Hematopoietic multipotent progenitor cell treated with erythropoietin and hydrocortisone succinate and interleukin-3 and kit ligand, for 17 days (in vitro differentiated cells): ENCODE measurements at regions not wholly inside any gene's neighbourhood (a gene's known extent, or its start where the extent isn't known, plus 50 kb on each side); places are given as distances from the start of the nearest gene placed in this dataset.

Experiments
- DNase-seq: peaks from one replicate; pipeline ENCODE4 v3.0.0-alpha.2; 2015; ENCODE audit warnings: low spot score

DNA sequence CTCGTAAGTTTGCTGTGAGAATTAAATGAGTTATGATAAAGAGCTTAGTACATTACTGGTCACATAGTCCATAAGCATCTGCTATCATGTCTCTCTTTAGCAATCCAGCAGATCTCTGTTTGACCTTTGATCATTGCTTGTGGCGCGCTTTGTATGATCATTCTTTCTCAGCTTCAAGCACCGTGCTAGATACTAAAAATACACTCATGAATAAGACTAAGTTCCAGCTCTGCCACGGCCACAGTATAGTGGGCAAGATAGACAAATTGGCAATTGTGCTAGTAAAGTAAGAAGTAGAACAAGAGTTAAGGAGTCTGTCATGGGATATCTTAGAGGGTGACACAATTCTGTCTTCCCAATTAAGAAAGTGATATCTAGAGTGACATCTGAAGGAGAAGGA, 75.2 kb upstream of the ADGRF1 start:
- no peak for DNase-seq

DNA sequence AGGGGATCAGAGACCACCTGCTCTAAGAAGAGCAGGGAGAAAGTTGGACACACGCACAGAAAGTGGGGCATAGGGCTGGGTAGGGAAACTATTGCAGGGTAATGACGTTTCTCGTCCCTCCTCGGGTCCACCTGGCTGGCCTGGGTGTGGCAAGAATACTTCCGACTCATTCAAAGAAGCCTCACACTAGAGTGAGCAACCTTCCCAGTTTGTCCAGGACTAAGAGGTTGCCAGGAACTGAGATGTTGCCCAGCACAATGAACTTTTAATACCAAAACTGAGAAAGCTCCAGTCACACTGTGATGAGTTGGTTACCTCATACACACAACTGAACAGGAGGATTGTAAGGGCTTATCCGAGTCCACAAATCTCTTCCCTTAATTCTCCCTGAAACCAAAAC, 74.5 kb upstream of the ADGRF1 start:
- no peak for DNase-seq

DNA sequence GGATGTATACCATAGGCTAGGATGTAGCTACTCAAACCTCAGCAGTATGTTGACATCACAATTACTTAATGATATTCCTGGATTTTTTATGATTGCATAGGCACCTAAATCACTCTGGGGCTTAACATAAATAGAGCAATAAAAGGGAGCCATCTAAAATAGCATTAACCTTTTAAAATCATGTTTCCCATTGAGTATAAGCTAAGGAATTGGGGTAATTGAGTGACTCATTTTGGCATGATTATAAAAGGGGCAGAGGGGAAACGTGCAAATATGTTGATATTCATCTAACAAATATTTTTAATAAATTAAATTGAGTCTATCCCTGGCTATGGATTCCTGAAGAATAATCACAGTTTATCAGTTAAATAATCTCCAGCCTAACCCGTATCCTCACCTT, 74.0 kb upstream of the ADGRF1 start:
- DNase-seq, result no peak

DNA sequence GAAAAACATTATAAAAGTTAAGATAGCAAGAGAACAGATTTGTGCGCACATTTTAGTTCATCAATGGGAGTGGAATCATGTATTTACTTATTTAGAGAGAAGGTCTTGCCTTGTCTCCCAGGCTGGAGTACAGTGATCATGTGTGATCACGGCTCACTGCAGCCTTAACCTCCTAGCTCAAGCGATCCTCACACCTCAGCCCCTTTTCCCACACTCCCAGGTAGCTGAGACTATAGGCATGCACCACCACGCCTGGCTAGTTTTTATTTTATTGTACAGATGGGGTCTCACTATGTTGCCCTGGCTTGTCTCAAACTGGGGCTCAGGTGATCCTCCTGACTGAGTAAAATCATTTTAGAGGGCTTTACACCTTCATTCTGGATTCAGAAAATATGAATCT, 72.3 kb upstream of the ADGRF1 start:
- DNase-seq, result no peak

DNA sequence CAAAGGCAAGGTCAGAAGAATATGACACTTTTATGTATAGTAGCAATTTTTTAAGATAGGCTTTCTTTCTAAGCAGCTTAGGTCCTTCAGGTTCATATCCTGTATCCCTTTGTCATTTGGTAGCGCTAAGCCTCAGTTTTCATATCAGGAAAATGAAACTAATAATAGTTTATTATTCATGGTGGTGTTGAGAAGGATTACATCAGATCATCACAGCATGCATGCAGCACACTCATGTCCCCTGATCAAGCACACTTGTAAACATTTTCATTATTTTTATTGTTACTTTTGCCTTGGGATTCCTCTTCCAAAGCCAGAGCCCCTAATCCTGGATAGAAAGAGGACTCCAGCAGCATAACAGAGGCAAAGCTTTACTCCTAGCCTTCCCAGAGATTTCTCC, 70.2 kb upstream of the ADGRF1 start:
- DNase-seq, result no peak

DNA sequence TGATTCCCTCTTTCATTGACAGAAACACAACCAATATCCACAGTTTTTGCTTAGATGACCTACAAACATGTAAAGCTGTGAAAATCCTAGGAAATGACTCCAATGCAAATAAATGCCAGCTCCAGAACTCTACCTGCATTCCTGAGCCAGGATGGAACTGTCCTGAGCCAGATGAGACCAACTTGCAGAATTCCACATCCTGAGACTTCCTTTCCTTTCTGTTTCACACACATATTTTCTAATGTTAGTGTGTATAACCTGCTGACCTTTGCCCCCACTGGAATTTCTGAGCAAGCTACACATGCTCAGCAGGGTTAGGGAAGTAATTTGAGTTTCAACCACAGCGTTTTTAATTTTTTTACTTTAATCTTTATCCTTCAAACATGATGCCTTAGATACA, 69.6 kb upstream of the ADGRF1 start:
- DNase-seq, result no peak

DNA sequence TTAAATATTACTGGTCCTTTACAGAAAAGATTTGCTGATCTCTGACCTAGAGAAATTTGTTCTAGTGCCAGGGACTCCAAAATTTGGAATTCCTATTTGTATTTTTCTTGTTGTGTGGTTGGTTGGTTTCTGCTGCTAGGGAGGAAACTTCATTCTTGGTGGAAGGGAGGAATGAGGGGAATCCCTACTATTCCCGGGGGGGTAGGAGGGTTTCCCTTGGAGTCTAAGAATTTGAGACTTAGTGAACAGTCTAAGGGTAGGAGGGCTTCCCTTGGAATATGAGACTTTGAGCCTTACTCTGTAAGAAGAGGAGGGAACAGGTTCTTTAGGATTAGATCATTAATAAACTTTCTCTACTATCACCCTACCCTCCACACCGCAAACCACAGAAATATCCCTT, 67.1 kb upstream of the ADGRF1 start:
- no peak for DNase-seq

DNA sequence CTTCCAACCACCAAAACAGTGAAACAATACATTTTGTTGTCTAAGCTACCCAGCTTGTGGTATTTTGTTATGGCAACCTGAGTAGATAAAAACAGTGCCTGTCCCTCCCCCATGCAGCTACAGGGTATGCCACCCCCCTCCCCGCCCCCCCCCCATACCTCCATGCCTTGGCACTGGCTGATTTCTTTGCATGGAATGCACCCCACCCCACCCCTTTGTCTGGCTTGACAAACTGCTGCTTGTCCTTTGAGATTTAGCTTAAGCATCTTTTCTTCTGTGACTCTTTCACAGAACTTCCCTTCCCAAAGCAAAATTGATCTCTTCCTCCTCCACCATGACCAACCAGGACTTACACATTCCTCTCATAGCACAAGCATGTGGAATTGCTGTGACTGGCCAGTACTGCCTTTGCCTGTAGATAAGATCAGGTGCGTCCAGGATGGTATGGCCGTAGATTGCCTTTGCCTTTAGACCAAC, 64.6 kb upstream of the ADGRF1 start:
- no peak for DNase-seq

DNA sequence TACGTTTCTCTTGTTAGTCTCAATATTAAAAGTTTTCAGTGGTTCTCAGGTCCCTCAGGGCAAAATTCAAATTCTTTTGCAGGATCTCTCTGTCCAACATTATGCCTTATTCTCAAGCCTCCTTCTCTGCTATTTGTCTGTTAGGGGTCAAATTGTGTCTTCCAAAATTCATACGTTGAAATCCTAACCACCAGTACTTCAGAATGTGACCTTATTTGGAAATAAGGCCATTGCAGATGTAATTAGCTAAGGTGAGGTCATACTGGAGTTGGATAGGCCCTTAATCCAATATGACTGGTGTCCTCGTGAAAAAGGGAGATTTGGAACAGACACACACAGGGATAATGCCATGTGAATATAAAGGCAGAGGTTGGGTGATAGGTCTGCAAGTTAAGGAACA, 64.1 kb upstream of the ADGRF1 start:
- DNase-seq, result no peak

DNA sequence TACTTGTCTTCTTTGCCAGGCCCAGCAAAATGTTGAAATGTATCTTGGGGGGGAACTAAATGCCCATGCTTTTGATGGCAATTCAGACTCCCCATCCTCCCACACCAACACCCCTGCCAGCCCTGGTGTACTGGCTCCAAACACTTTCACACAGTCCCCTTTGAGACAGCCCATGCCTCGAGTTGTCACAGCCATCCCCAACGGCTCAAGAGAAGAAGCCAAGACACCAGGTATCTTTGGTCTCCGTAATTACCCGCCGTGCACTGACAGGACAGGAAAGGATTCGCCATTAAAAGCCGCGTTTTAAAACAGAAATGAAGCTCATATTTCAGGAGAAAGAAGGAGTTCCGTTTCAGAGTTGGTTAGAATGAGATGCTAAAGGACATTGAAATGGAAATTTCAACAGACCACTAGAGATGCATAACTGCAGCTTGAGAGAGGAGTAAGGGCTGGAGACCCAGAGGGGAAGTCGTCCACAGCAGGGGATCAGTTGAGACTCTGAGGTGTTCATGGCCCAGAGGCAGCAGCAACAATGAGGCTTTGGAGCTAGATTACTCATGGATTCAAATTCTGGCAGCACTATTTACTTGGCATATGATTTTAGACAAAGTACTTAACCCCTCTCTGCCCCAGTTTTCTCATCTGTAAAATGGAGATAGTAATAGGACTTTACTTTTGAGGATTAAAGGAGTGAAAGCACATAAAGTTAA, 63.5 kb upstream of the ADGRF1 start:
- no peak for DNase-seq

DNA sequence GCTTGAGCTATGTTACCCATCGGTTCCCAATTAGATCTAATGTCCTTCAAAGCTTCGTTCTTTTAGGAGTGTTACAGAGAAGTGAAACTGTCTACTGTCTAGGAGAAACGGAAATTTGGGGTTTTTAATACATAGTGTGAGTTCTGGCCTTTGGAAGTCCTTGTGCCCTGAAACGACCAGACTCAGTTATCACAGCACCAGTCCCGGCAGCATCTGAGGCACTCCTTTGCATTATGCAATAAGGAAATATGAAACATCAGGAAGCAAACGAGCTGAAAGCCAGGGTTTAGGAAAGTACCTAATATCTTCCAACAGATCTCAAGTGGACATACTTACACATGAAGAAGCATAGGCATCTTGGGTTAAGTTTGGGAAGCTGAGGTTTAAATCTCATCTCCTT, 61.8 kb upstream of the ADGRF1 start:
- no peak for DNase-seq

DNA sequence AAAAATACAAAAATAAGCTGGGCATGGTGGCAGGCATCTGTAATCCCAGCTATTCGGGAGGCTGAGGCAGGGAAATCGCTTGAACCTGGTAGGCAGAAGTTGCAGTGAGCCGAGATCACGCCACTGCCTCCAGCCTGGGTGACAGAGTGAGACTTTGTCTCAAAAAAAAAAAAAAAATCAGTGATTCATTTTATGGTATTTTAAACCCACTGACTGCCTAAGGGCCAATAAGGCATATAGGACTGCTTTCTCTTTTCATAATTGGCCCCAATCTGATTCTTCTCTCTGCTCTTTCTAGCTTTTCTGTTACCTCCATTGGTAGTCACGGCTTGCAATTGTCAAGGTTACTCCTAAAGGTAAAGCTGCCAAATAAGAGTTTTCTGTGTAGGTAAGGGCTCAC, 60.2 kb upstream of the ADGRF1 start:
- no peak for DNase-seq

DNA sequence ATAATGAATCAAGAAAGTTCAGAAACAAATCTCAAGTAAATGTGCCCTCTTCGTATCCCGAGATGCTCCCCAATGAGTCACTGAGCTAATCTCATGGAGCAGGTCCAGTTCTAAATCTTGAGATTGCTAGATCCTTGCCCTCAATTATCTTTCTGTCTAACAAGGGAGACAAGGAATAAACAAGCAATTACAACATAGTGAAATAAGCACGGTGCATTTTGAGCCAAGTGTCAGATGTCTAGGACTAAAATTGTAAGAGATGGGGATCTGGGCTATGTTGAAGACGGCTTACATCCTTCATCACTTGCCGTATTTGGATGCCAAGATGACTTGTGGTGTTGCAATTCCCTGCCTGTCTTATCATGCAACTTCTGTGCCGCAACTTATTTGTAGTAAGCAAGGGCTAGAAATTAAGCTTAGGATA, 56.5 kb upstream of the ADGRF1 start:
- DNase-seq, result no peak

DNA sequence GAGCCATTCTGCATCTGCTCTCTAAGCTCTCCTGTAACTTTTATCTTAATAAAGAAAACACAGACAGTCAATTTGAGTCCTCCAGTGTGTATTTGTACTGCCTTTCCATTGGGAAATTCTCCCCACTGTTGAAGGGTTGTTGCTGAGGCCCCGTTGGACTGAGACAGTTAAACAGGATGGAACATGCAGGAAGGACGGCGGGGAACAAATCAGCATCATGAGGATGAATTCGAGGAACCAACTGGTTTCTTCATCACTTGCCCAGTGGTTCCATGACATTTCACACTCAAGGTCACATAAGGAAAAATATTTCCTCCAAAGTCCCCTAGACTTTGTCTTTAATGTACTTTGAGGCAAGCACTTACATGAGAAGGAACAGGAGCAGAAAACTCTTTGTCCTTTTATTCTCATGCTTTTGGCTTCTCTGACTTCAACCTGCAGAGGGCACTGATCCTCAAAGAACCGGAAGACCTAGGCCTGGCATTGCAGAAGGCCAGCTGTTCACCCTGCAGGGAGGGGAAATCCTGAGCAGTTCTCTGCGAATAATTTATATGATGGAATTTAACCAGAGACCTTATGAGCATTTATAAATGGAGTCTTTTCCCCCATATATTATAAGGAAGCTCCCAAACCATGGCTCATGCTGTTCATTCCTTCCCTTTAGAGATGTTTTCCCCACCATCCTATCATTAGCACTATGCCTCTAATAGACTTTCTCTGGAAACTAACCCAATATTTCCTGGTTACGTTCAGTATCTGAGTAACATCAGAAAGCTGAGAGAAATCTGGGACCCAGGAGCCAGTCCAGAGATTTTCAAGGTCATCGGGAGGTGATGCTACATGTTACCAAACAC, 55.2 kb upstream of the ADGRF1 start:
- DNase-seq, result no peak

DNA sequence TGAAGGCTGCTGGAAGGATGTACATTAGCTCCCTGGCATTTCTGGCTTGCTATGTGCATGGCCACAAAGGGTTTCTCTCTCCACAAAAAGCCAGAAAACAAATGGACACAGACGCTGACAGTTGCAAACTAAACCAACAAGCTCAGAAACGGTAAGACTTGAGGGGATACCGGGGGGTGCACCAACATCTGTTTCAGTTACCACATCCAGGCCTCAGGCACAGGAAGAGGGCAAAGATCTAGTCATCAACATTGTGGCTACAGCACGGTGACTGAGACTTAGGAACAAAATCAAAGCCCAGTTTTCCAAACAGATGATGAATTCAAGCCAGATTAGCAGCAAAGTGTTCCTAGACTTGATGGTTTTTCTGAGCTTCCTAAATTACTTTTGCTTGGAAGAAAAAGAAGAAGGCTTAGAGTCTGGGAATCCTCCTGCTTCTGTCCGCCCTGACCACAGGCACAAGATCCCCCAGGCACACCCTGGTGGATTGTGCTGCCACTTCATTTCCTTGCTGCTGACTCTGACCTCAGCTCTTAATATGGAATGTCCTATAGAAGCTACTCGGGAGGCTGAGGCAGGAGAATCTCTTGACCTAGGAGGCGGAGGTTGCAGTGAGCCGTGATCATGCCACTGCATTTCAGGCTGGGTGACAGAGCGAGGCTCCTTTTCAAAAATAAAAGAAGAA, 54.2 kb upstream of the ADGRF1 start:
- DNase-seq, result no peak

DNA sequence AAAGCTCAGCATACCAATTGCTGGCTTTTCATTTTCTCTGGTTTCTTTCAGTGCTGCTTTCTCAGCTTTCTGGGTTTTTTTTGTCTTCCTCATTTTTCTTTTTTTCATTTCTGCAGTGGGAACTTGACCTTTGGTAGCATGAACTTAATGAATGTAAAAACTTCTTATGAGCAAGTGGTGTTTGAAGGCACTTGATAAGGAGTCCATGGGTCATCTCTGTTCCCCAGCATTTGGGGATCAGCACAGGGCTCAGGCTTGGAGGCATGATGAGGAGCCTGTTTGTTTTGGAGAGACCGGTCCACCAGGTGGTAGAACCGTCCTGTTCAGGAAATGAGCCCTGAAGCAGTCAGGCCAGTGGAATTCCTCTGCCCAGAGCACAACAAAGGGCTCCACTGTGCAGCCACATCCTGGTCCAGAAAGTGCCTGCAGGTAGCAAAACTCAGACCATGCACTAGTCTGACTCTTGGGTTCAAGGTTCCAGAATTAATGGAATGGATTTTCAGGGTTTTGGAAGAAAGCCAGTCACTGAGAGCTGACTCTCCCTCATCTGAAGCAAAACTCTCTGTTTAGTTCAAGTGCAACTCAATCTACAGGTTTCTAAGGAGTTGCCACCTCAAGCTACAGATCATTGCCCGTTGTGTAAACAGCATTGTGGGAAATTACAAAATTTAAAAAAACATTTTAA, 52.3 kb upstream of the ADGRF1 start:
- no peak for DNase-seq

DNA sequence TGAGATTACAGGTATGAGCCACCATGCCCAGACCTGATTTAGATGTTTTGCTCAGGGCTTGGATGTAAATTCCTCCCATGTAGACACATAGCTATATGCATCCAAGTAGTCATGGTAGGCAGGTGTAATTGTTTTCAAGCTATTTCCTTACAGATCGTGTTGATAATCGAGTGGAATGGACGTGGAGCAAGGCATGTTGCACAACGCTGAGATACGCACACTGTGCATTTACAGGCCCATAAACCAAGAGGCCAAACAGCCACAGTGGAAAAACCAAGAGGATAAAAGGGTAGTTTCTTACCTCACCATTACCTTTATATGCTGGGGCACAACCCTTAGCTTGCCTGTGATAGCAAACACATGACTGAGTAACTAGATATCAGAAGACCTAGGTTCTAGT, 51.0 kb upstream of the ADGRF1 start:
- no peak for DNase-seq

DNA sequence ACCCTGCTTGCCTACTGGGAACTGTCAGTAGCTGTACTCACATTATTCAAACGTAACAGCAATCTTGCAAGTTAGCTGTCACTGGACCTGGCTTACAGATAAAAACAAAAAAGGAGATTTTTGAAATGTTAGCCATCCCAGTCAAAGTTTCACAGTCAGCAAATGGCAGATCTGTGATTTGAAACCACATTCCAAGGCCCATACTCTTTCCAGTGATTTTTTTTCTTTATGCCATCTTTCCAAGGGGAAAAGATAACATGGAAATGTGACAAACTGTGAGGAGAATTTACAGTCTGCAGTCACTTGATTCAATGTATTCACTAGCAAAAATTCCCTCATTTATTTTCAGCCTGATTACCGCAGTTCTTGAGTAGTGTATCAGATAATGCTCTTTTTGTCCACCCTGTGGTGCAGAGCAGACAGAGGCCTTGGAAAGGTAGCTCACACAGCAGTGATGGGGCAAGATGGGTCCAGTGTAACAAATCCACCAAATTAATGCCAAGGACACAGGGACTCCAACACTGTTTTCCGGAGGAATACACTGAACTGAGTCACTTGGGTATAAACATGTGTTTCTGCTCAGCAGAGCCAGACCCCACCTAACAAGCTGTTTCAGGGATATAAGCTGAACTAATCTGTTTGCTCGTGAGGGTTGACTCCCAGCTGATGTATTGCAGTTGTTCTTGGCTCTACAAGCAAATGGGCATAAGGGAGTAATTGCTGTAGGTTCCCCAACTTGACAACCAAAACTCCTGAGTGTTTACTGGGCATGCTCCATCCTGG, 49.9 kb upstream of the ADGRF1 start:
- no peak for DNase-seq
